GM18858 (cell line): ENCODE measurements at regions not wholly inside any gene's neighbourhood (a gene's known extent, or its start where the extent isn't known, plus 50 kb on each side); places are given as distances from the start of the nearest gene placed in this dataset.
"Not testable (repeated sequence)": the region's sequence is repeated elsewhere in the genome, so short reads cannot be mapped to it uniquely, and the experiment has no call there.

Experiments
- ATAC-seq: cut with Tn5 transposase; IDR thresholded peaks from one replicate; pipeline ENCODE4 v1.9.1; 2021; ENCODE audit not compliant: unreplicated experiment

DNA sequence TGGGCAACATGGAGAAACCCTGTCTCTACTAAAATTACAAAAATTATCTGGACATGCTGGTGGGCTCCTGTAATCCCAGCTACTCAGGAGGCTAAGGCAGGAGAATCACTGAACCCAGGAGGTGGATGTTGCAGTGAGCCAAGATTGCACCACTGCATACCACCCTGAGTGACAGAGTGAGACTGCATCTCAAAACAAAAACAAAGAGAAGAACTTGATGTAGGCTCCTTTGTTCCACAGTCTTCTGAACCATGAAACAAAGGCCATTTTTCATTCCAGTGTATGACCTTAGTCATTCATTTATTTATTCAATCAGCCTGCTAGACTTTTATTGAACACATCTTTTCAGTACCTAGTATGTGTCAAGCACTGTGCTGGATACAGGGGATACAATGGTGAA is 369.6 kb downstream of the FAT3 start:
- ATAC-seq: no peak

DNA sequence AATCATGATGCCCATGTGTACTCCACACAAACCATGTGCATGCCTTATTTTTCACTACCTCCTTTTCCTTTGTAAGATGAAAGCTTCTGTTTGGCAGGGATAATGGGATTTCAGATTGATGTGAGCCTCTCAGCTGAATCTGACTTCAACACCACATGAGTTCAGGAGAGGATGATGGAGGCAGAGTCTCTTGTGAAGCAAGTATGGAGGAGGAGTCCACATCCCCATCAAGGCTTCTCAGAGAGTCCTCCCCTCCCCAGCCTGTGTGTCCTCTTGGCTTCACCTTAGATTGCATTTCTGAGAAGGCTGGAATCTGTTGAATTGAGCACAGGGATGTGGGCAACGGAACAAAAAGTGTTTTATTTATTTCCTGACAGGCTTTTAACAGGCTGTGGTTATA is 370.4 kb downstream of the FAT3 start:
- ATAC-seq: no peak

DNA sequence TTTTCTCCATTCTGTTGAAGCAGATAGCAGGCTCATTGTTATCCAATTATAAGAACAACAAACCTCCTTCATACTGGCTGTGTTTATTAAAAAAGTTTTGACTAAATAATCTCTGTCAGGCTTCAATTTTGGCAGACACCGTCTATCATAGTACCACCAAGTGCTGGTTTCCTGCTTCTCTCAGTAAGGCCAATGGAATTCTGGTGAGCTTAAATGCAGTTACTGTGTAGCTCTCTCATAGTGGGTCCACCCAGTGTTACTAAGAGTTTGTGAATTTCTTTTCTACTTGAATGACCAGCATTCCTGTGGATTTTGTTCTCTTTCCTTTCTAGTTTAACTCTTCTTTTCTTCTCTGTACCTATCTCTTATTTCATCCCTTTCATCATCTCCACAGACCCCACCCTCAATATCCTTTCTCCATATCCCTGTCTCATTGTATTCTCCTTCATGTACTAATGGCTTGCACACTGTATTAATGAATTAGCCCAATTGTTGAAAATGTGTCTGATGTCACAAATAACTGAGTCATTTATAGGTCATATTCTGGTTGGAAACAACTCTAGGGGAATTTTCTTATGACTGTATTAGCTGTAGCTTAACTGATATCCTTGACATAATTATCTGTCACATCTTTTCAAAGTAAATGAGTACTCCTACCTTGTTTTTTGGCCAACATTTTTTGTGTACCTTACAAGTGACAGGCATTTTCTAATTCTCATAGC is 372.1 kb downstream of the FAT3 start:
- no peak for ATAC-seq

DNA sequence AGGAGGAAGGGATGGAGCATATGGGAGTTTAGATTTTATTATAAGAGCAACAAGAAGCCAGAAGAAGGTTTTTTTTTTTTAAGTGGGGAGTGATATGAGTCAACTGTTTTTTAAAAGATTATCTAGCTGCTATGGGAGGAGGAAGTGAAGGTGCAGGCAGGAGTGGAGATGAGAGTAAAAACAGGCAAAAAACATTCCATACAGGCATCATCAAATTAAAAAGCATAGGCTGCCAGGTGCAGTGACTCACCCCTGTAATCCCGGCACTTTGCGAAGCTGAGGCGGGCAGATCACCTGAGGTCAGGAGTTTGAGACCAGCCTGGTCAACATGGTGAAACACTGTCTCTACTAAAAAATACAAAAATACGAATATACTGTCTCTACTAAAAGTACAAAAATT is 368.4 kb upstream of the MTNR1B start:
- no peak for ATAC-seq

DNA sequence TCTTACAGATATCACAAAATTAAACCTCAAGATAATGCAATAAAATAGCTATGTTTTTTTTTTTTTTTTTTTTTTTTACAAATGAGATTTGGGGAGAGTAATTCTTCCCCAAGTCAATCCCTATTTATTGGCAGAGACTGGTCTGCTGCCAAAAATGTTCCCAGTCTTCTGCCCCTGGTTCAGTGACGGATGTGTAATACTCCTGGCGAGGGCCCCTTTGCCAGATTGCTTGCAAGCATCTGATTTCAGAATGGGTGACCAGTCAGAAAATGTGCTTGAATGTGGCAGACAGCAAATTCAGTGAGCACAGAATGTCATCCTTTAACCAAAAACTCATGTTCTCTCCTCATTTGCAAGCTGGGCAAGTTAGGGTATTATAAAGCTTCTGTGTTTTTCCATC is 363.8 kb upstream of the MTNR1B start:
- ATAC-seq: no peak

DNA sequence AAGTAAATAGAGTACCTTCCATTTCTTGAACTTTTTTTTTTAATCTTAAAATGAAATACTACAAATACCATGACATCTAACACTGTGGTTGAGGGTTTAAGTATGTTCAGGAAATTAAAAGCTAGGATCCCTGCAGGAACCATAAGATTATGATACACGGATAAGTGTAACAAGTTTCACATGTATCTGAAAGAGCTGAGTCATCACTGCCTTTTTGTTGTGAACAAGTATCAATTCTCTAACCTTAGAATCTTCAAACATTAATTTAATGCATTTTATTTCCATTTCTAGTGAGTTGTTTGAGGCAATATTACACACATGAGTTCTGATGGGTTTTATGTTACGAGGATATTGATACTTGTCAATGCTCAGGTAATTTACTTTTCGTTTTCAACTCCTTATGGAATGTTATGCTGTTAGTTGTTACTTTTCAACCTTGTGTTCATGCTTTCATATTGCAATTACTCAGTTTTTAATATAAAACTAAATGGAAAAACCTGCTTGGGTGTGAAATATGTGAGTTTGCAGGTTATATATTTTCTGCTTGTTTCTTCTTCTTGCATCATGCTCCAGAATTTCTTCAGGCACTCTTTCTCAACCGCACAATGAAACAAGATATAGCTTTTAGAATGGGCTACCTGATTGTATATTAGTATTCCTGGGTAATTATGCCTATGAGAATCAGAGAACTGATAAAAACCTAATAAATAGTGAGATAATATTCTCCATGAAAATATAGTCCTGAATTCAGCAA is 361.3 kb upstream of the MTNR1B start:
- no peak for ATAC-seq

DNA sequence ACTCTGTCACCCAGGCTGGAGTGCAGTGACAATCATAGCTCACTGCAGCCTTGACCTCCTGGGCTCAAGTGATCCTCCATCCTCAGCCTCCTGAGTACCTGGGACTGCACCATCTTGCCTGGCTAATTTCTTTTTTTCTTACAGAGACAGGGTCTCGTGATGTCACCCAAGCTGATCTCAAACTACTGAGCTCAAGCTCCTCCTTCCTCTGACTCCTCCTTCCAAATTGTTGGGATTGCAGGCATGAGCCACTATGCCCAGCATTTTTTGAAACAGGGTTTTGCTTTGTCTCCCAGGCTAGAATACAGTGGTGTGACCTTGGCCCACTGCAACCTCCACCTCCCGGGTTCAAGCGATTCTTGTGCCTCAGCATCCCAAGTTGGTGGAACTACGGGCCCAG is 358.3 kb upstream of the MTNR1B start:
- ATAC-seq: no peak

DNA sequence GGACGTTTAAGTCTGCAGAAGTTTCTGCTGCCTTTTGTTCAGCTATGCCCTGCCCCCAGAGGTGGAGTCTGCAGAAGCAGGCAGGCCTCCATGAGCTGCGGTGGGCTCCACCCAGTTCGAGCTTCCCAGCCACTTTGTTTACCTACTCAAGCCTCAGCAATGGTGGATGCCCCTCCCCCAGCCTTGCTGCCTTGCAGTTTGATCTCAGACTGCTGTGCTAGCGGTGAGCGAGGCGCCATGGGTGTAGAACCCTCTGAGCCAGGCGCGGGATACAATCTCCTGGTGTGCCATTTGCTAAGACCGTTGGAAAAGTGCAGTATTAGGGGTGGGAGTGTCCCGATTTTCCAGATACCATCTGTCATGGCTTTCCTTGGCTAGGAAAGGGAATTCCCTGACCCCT is 351.4 kb upstream of the MTNR1B start:
- not testable (repeated sequence) for ATAC-seq

DNA sequence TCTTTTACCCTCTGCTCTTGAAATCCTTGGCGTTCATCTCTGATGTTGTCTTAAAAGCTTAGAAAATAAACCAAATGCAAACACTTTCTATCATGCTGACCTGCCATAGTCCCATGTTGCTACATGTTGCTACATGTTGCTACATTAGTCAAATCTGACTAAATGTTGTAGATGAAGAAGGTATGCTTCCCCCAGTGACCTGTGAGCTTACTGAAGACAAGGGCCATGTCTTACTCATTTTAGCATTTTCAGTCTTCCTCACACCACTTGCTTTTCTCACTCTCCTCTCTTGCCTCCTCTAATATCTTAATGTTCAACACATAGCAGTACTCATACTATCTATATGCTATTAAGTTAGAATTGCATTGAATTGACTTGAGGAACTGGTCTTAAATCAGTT is 346.4 kb upstream of the MTNR1B start:
- ATAC-seq: no peak

DNA sequence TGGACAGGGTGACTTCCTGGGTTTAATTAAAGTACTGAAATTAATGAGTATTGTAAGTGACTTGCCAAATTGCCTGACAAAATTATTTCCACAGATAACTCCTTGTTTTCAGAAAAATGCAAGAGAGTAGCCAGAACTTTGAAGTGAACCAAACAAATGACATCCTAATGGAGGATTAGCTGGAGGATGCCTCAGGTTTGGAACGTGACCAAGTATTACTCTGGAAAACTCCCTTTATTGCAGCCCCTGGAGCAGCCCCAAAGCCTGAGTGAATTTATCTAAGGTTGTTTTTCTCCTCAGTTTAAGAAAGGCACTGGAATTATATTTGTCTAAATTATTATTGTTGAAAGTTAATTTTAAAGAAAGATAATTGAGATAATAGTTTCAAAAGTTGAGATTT is 343.6 kb upstream of the MTNR1B start:
- no peak for ATAC-seq

DNA sequence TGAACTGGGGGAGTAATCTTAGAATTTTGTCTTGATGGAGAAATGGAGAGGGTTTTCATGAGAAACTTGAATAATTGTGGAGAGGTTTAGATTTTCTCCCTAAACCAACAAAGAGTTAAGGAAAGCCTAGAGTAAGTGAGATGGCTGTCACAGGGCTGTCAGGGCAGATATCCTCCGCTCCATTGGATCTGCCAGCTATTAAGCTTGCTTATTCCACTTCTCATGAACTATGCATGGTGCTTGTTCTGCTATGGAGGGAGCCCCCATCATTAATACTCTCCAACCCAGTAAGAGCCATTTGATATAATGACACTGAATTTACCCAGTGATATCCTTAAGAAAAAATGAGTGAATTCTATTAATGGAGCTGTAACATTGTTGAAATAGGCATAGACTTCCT is 342.8 kb upstream of the MTNR1B start:
- ATAC-seq: no peak

DNA sequence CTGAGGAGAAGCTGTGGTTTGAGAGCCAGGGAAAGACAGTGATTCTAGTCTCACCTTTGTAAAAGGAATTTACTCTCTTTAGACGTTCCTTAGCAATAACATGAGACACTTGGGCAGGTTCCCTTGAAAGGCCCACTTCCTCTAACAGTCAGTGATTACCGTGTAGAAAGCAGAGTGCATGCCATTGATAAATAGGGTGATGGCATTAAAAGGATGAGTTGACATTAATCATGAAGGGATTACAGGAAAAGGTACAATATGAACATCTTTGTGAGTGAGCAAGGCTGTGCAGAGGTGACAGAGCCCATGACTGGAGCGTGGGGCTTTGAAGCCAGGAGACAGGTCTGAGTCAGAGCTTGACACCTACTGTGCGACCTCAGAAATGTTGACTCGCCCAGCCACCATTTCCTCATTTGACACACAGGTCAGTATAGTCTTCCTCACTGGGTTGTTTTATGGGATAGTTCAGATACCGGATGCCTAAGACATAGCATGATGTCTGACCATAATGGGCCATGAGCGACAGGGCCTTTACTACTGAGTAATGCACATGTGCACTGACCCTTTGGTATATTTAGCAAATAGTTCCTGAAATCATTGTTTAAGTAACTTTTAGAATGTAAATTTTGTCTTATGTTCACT is 341.7 kb upstream of the MTNR1B start:
- no peak for ATAC-seq

DNA sequence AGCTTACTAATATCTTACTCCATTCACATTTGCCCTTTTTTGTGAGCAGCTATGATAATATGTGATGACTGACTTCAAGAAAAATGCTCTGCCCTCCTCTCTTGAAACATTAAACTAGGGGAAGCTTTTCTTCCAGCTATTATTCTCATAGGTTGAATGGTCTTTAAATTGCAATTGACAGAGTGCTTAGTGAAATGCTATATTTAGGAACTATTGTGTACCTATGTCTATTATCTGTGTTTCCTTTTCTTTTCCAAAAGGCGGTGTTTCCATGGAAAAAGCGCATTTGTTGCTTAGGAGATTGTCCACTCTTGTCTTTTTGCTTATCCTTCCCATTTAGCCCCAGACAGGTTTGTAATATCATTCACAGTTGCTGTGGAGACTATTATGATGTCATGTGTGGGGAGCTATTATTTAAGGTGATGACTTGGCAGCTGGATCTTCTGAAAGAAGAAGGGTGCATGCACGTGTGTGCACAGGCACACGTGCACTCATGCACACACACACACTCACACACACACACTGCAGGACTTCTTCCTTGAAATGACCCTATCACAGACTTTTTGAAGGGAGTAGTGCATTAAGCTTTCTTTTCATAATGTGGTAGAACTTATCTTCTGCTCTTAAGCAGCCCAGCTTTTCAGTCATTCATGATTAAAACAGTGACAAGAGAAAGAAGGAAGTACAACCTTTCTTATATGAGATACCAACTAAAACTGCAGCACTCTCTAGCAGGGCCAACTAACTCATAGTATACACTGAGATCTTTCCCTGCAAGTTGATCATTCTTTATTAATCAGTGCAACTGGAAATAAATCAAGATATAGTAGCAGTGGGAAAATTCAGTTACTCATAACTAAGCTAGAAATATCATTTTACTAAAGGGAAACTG is 340.8 kb upstream of the MTNR1B start:
- no peak for ATAC-seq

DNA sequence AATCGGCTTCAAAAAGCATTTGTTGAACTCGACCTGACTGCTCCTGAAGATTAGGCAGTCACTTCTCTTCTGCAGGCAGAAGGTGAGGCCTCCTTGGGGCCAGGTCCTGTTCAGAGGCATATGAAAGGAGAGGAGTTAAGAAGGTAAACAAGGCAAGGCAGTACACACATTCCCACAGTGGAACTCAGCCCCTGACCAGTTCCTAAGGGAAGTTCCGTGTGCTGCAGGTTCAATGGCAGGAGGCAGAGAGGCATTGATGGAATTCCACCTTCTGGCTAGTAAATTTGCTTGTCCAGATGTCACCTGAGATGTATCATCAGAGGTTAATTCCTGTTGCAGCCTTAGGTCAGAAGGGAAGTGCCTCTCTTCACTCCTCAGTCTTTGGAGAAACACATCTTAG is 337.0 kb upstream of the MTNR1B start:
- ATAC-seq: no peak

DNA sequence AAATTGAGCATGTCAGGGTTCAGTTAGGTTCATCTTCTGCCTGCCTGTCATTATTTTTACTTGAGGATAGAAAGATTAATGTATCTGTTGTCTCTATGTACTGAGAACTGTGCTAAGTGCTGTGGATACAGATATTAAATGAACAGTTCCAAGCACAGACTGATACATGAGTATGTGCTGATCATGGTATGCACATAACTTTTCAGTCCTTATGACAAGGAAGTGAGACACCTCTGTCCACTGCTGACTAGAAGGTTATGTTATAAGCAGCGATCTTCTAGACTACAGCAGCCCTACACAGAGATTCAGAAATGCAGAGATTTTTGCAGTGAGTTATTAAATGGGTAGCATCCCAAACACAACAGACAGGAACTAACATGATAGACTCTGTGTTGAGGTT is 335.6 kb upstream of the MTNR1B start:
- no peak for ATAC-seq

DNA sequence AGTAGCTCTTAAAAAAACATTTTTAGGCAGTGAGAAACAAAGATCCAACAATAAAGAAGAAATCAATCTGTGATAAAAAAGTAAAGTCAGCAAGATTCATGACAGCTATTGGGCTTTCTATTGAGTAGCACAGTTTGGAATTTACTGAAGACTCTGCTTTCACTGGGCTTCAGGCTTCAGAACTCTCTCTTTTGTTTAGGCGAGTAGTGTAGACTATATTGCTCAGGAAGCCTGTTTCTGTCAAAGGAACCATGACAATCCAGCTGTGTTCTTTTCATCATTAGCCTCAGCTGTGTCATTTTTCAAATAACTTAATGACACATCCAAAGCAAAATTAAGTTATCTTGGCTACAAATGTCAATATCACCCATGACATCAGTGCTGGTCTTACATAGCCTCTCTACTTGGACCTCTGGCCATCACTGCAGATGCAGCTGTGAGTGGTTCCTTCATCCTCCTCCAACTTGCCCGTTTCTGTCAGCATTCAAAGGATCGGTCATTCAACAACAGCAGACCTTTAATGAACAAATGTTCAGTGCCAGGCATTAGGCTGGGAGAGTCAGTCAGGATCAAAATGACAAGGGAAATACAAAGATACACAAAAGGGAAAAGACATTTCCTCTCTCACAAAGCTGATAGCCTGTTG is 332.8 kb upstream of the MTNR1B start:
- ATAC-seq: no peak

DNA sequence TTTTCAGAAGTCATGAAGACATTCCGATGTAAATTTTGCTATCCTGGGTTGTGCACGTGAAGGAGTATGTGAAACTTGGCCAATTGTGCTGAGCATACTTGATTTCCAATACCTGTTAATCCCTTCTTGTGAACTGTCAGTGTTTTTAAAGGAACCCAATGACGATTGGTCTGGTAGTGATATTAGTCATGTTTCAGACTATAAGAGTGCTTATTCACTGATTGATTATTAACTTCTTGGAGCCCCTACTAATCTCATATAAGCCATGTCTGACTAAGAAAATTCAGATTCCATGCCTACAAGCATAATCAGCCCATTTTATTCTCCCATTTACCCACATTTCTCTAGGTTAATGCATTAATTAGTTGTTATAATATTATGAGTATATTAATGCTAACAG is 330.8 kb upstream of the MTNR1B start:
- no peak for ATAC-seq

DNA sequence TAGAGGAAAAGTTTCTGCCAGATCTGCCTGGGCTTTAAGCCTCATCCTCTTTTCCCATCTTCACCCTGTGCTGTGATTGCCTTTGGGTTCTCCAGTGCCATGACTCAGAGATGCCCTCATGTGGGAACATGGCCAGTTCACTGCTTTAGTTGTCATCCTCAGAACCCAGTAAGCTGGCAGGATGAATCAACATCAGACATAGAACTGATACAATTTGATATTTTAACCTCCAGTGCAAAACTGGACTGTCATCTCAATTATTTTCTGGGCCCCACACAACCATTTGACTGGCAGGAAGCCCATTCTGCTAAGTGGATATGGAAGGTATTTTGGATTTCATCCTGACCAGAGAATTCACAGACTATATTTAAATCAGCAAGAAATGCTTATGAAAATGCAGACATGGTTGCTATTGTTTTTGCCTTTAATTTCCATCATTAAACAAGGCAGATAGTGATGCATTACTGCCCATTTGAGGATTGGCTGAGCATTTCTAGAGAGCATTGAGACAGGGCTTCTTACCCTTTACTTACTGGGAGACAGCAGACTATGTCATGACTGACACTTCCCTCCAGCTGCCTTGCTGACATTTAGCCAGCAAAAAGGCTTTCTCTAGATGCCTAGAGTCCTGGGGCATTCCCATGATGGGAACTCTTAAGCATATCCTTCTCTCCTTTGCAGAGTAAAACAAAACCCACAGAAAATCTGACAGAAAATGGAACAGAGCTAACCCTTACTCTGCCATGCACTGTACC is 327.1 kb upstream of the MTNR1B start:
- ATAC-seq: no peak

DNA sequence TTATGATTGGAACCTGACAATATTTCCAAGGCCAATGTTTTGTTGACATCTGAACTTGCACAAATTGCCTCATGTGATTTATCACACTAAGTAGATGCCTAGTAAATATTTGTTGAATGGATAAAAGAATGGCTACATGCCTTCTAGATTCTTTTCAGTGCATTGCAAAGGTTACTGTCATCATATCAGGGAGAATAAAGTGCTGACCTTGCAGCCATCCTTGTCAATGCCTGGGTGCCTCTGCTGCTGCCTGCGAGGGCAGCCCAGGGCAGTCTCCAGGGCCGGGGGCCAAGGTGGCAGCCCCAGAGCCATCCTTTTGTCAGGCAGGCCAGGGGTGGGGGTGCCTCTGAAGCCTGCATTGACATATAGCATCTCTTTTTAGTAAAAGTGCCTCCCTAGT is 325.6 kb upstream of the MTNR1B start:
- ATAC-seq: no peak
